ENCODE measurements at regions not wholly inside any gene's neighbourhood (a gene's known extent, or its start where the extent isn't known, plus 50 kb on each side); places are given as distances from the start of the nearest gene placed in this dataset.

- intact Hi-C loops (cut with DNase I): no loop called here
- DNase-seq (ENCODE audit: low spot score): no peak
Observed at GRCh38 chr2:88831792-88832248, 140.3 kb downstream of the RPIA start.

GRCh38 chr2:88832311-88832991, 141.0 kb downstream of the RPIA start:
- DNase-seq (ENCODE audit: low spot score): no peak
- intact Hi-C loops (cut with DNase I): no loop called here

GRCh38 chr2:88832992-88833389, 141.5 kb downstream of the RPIA start:
- intact Hi-C loops (cut with DNase I): no loop called here

GRCh38 chr2:88834376-88834775, 142.9 kb downstream of the RPIA start:
- no peak for DNase-seq (ENCODE audit: low spot score)
- intact Hi-C loops (cut with DNase I): no loop called here

More at GRCh38 chr2:88832992-88833389, 141.5 kb downstream of the RPIA start:
- no peak for DNase-seq (ENCODE audit: low spot score)

- DNase-seq (ENCODE audit: low spot score): no peak
- intact Hi-C loops (cut with DNase I): no loop called here
Observed at GRCh38 chr2:88834866-88835265, 143.4 kb downstream of the RPIA start.

- intact Hi-C loops (cut with DNase I): no loop called here
- no peak for DNase-seq (ENCODE audit: low spot score)
Observed at GRCh38 chr2:88835726-88836125, 144.3 kb downstream of the RPIA start.

GRCh38 chr2:88836351-88836750, 144.9 kb downstream of the RPIA start:
- DNase-seq (ENCODE audit: low spot score): no peak
- intact Hi-C loops (cut with DNase I): no loop called here

GRCh38 chr2:88837511-88838160, 146.2 kb downstream of the RPIA start:
- intact Hi-C loops (cut with DNase I): no loop called here
- no peak for DNase-seq (ENCODE audit: low spot score)

- no peak for DNase-seq (ENCODE audit: low spot score)
- intact Hi-C loops (cut with DNase I): no loop called here
Observed at GRCh38 chr2:88838165-88838635, 146.7 kb downstream of the RPIA start.

- intact Hi-C loops (cut with DNase I): no loop called here
- no peak for DNase-seq (ENCODE audit: low spot score)
Observed at GRCh38 chr2:88841224-88841929, 149.9 kb downstream of the RPIA start.

- DNase-seq (ENCODE audit: low spot score): no peak
- intact Hi-C loops (cut with DNase I): no loop called here
Observed at GRCh38 chr2:88842656-88843460, 151.4 kb downstream of the RPIA start.

- intact Hi-C loops (cut with DNase I): no loop called here
- no peak for DNase-seq (ENCODE audit: low spot score)
Observed at GRCh38 chr2:88843651-88844050, 152.2 kb downstream of the RPIA start.

GRCh38 chr2:88844960-88845359, 153.5 kb downstream of the RPIA start:
- intact Hi-C loops (cut with DNase I): no loop called here
- DNase-seq (ENCODE audit: low spot score): no peak

- intact Hi-C loops (cut with DNase I): no loop called here
- DNase-seq (ENCODE audit: low spot score): no peak
Observed at GRCh38 chr2:88845772-88846661, 154.5 kb downstream of the RPIA start.

- DNase-seq (ENCODE audit: low spot score): no peak
Observed at GRCh38 chr2:88852753-88853402, 161.4 kb downstream of the RPIA start.

GRCh38 chr2:88853403-88853790, 161.9 kb downstream of the RPIA start:
- intact Hi-C loops (cut with DNase I): no loop called here

More at GRCh38 chr2:88852753-88853402, 161.4 kb downstream of the RPIA start:
- intact Hi-C loops (cut with DNase I): no loop called here

GRCh38 chr2:88854528-88854927, 163.1 kb downstream of the RPIA start:
- intact Hi-C loops (cut with DNase I): no loop called here
- no peak for DNase-seq (ENCODE audit: low spot score)

More at GRCh38 chr2:88853403-88853790, 161.9 kb downstream of the RPIA start:
- no peak for DNase-seq (ENCODE audit: low spot score)
